Stimulated activated CD4-positive, alpha-beta T cell treated with anti-CD3 and anti-CD28 coated beads, Interleukin-2, amount 100 ng/mL, for 24 hours (primary cell): ENCODE measurements at regions not wholly inside any gene's neighbourhood (a gene's known extent, or its start where the extent isn't known, plus 50 kb on each side); places are given as distances from the start of the nearest gene placed in this dataset.
A peak's percentile ranks its signal among the peaks of the same experiment; 100 is the strongest.

Experiments used
- DNase-seq, 2 donors: peaks; one replicate each; pipeline ENCODE4 v3.0.0-alpha.2; 2020

DNA sequence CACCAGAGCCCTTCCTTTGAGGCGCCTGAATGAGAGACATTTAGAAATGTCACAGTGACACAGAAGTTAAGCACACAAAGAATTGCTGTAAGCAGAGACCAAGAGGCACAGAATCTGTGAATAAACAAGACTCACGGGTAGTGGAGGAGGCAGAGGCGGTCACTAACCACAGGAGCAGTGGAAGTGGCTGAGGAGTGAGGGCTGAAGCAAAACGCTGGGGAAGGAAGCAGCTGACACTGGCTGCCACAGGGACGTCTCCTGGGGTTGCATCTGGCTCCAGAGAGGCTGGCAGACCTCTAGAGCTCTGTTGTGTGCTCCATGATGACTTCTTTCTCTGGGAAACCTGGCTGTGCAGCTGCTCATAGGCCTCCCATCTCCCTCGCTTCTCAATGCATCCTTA, 65.0 kb upstream of the SLC2A12 start:
- no peak for DNase-seq

DNA sequence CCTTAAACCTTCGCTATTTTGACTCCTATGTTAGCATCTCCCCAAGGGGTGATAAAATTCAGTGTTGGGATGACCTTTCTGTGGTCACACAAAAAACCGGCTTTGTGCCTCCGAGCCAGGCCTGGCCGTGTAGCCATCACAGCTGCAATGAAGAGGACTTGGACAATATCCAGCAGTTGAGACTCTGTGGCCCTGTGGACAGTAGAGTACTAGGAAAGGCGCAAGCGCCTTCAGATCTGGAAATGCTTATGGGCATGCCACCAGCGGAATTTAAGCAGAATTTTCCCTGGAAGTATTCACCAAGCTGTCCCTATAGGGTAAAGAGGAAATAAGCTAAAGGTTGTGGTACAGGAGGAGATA, 63.3 kb upstream of the SLC2A12 start:
- DNase-seq, result no peak

DNA sequence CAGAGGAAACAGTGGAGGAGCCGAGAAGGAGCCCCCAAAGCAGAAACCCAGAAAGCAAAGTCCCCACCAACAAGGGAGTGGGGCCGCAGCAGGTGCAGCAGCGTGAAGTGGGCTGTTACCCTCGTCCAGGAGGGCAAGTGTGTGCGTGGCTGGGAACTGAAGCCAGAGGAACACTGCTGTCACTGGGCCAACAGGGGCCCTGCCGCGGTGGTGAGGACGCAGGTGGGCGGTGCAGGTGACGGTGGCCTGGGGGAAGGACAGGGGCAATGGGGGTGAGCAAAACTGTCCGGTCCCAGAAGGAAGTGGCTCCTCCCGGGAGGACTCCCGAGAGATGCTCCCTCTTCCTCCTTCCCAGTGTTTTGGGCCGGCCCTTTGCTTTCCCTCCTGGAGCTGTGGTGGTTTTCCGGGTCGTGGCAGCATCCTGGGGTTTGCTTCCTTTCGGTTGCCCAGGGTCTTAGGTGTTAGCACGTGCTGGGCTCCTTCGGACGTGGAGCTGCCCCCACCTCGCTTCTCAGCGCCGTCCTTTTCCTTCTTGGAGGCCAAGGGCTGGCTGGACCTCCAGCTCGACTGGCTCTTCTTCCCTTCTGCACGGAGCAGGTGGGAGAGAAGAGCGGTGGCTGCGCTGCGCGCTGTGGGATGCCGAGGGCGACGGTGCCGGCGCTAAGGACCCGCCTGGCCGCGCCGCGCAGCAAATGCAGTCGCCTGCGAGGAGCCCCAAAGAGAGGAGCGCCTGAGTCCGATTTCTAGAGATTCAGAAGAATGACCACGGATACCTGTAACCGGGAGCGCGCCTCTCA, 62.7 kb upstream of the SLC2A12 start:
- DNase-seq, result no peak

DNA sequence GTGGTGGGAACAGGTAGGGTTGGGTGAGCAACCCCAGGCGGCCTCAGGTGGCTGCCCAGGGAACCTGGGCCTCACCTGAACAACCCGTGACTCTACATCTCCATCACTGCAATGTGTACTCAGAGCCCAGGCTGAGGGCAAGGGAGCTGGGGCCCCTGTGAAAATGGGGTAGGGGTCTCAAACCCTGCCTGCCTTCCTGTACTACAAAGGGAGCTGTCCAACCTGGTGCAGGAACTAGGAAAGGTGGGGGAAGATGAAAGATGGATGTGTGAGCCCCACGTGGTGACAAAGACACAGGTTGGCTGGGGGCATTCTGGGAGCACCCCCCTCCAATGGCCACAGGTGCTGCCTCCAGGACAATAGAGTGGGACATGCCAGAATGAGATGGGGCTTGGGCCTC, 62.1 kb upstream of the SLC2A12 start:
- DNase-seq, result no peak

DNA sequence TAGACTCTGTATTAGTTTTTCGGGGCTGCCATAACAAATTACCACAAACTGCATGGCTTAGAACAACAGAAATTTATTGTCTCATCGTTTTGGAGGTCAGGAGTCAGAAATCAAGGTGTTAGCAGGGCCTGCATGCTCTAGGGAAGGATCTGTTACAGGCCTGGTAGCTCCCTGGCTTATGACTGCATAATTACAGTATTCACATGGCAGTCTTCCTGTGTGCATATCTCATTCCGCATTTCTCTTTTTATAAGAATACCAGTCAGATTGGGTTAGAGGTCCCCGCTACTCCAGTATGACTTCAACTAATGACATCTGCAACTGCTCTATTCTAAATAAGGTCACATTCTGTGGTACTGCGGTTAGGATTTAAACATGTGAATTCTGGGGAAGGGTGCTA, 59.3 kb upstream of the SLC2A12 start:
- no peak for DNase-seq

- DNase-seq, result peak; percentile 22 to 42
Measured at GRCh38 chr6:134111062-134111677, 58.7 kb upstream of the SLC2A12 start.

- no peak for DNase-seq
Measured at GRCh38 chr6:134106702-134107101, 54.3 kb upstream of the SLC2A12 start.

DNA sequence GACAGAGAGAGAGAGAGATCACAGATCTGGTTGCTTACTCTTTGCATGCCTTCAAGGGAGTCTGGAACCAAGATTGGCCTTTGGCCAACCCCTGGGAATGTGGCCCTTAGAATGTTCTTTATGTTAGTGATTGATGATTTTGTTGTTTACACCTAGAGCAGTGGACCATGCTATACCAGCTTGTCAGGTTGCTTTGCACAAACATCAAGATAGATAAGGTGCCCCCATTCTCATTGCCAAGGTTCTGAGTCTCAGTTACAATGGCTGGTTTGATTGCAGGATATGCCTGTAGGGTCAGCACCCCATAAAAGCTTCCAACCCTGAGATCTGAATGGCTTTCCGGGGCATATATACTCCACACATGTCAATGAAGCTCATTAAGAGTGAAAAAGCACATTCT, 53.5 kb upstream of the SLC2A12 start:
- DNase-seq, result no peak

- no peak for DNase-seq
Measured at GRCh38 chr6:134103006-134103405, 50.6 kb upstream of the SLC2A12 start.
